ENCODE measurements at regions not wholly inside any gene's neighbourhood (a gene's known extent, or its start where the extent isn't known, plus 50 kb on each side); places are given as distances from the start of the nearest gene placed in this dataset.

DNA sequence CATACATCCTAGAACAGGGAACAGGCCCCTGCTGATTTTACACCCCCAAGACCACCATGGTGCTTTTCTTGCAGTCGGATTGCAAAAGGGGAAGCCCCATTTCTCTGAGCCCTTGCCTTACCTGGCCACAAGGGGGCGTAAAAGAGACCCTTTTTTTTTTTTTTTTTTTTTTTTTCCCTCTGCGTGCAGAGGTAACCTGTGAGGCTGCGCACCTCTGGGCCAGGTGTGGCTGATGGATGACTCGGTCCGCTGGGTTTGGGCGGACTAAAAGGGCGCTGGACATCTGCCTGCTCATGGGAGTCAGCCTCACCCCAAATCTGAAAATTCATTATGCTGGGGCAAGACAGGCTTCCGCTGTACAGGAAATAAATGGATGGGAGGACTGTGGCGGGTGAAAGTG lies 281.0 kb downstream of the CBLN1 start:
- intact Hi-C loops (cut with DNase I; ENCODE audit: low total_unique reads), result no loop called here
- Histone ChIP-seq H3K27me3 (no peaks in the 10 kb centered on the region), H3K27ac (no peak overlapping the region), H3K4me1 (no peaks in the 10 kb centered on the region), H3K36me3 (no peaks in the 10 kb centered on the region), H3K9me3 (no peaks in the 10 kb centered on the region), H3K4me3 (no peak overlapping the region)
- no peak for DNase-seq
- TF ChIP-seq, protein P1, sequence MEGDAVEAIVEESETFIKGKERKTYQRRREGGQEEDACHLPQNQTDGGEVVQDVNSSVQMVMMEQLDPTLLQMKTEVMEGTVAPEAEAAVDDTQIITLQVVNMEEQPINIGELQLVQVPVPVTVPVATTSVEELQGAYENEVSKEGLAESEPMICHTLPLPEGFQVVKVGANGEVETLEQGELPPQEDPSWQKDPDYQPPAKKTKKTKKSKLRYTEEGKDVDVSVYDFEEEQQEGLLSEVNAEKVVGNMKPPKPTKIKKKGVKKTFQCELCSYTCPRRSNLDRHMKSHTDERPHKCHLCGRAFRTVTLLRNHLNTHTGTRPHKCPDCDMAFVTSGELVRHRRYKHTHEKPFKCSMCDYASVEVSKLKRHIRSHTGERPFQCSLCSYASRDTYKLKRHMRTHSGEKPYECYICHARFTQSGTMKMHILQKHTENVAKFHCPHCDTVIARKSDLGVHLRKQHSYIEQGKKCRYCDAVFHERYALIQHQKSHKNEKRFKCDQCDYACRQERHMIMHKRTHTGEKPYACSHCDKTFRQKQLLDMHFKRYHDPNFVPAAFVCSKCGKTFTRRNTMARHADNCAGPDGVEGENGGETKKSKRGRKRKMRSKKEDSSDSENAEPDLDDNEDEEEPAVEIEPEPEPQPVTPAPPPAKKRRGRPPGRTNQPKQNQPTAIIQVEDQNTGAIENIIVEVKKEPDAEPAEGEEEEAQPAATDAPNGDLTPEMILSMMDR (IDR thresholded peaks at IDR 0.05), result peak in 2 of 4 experiments; percentile 12 to 26
- TF ChIP-seq POLR2A (IDR thresholded peaks at IDR 0.05), result no peak

DNA sequence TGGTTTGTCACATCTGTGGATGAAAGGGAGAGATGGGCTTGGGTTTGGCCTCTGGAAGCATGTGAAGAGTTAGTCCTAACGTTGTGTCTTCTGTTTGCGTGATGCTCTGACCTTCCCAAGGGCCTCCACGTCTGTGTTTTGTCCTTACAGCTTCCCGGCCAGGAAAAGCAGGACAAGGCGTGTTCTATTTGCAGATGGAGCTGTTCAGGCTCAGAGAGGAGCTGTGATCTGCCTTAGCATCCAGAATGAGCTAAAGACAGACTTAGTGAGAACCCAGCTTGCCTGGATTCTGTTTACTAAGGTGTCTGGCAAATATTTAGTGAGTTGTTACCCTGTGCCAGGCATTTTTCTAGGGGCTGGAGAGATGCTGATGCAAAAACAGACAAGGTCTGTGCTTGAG lies 282.1 kb downstream of the CBLN1 start:
- Histone ChIP-seq H3K4me1 (no peaks in the 10 kb centered on the region), H3K4me3 (no peak overlapping the region), H3K9me3 (no peaks in the 10 kb centered on the region), H3K27ac (peak overlapping the region in 1 of 2 donors; percentile 53), H3K36me3 (no peaks in the 10 kb centered on the region), H3K27me3 (no peaks in the 10 kb centered on the region)
- TF ChIP-seq POLR2A (IDR thresholded peaks at IDR 0.05), result no peak
- TF ChIP-seq, protein P1 (IDR thresholded peaks at IDR 0.05), result no peak
- intact Hi-C loops (cut with DNase I; ENCODE audit: low total_unique reads), result no loop called here
- DNase-seq, result no peak

- Histone ChIP-seq H3K9me3 (no peaks in the 10 kb centered on the region), H3K27me3 (no peaks in the 10 kb centered on the region), H3K4me3 (no peak overlapping the region), H3K27ac (peak overlapping the region in 1 of 2 donors; percentile 53), H3K36me3 (no peaks in the 10 kb centered on the region), H3K4me1 (no peaks in the 10 kb centered on the region)
- TF ChIP-seq POLR2A (IDR thresholded peaks at IDR 0.05), result no peak
- TF ChIP-seq, protein P1 (IDR thresholded peaks at IDR 0.05), result no peak
- DNase-seq, result no peak
- intact Hi-C loops (cut with DNase I; ENCODE audit: low total_unique reads), result no loop called here
These were observed 282.6 kb downstream of the CBLN1 start for GRCh38 chr16:48999044-48999443.

- H3K4me3 ChIP-seq, result no peak overlapping the region
- H3K4me1 ChIP-seq, result no peaks in the 10 kb centered on the region
- H3K9me3 ChIP-seq, result no peaks in the 10 kb centered on the region
- no peaks in the 10 kb centered on the region for H3K27me3 ChIP-seq
- H3K36me3 ChIP-seq, result no peaks in the 10 kb centered on the region
- no peak for TF ChIP-seq POLR2A (IDR thresholded peaks at IDR 0.05)
- TF ChIP-seq, protein P1 (IDR thresholded peaks at IDR 0.05), result no peak
- intact Hi-C loops (cut with DNase I; ENCODE audit: low total_unique reads), result no loop called here
- DNase-seq, result no peak
- H3K27ac ChIP-seq, result no peak overlapping the region
These were observed 283.7 kb downstream of the CBLN1 start for GRCh38 chr16:48997946-48998345.

DNA sequence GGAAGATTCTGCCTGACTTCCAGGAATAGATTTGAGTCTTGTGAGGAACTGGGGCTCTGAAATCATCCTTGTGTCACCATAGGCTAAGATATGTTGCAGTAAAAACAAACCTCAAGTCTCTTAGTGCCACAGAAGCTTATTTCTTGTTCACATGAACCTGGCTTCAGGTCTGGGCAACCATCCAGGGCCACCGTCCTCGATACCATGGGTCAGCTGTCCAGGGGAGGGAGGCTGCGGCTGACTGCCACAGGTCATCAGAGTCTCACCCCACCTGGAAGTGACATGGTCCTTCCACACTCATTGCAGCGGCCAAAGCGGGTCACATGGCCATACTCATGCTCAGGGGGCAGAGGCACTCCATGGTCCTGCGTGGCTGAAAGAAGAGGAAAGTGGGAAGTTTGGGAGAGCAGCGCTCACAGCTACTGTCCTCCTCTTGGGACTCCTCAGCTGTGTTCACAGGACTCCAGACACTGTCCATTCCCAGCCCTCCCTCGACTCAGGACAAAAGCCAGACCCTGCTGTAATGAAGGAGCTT lies 284.5 kb downstream of the CBLN1 start:
- intact Hi-C loops (cut with DNase I; ENCODE audit: low total_unique reads), result no loop called here
- no peaks in the 10 kb centered on the region for H3K36me3 ChIP-seq
- no peaks in the 10 kb centered on the region for H3K9me3 ChIP-seq
- no peak for TF ChIP-seq POLR2A (IDR thresholded peaks at IDR 0.05)
- TF ChIP-seq, protein P1 (IDR thresholded peaks at IDR 0.05), result no peak
- DNase-seq, result no peak
- H3K27me3 ChIP-seq, result no peaks in the 10 kb centered on the region
- no peaks in the 10 kb centered on the region for H3K4me1 ChIP-seq
- H3K27ac ChIP-seq, result no peak overlapping the region
- H3K4me3 ChIP-seq, result no peak overlapping the region

Data from uterus (tissue), 3 donors.